T-helper 1 cell treated with Interleukin-12 subunit alpha and Interleukin-12 subunit beta and Interleukin-4 antibody, amounts not matched to agents 30 μg/mL and 1 μg/mL, for 36 hours (primary cell): ENCODE measurements at regions not wholly inside any gene's neighbourhood (a gene's known extent, or its start where the extent isn't known, plus 50 kb on each side); places are given as distances from the start of the nearest gene placed in this dataset.

ENCODE experiments used
- H3K27ac Mint-ChIP-seq: one replicate; pipeline ENCODE4 v1.8.0; 2021; ENCODE audit warnings: mild to moderate bottlenecking, mixed read lengths
- H3K27me3 Mint-ChIP-seq: one replicate; pipeline ENCODE4 v1.8.0; 2021; ENCODE audit warnings: low read depth, mixed read lengths
- H3K36me3 Mint-ChIP-seq: one replicate; pipeline ENCODE4 v1.8.0; 2021; ENCODE audit warnings: low read depth, mixed read lengths
- H3K4me1 Mint-ChIP-seq: one replicate; pipeline ENCODE4 v1.8.0; 2021; ENCODE audit warnings: low read depth, mixed read lengths
- H3K4me3 Mint-ChIP-seq: one replicate; pipeline ENCODE4 v1.8.0; 2021; ENCODE audit warnings: mild to moderate bottlenecking, moderate library complexity, mixed read lengths
- H3K9me3 Mint-ChIP-seq: one replicate; pipeline ENCODE4 v1.8.0; 2021; ENCODE audit warnings: mixed read lengths

- H3K27ac Mint-ChIP-seq: no peak overlapping the region
- H3K4me1 Mint-ChIP-seq: no peaks in the 10 kb centered on the region
- peaks cover 5% of the 10 kb centered on the region for H3K27me3 Mint-ChIP-seq
- no peaks in the 10 kb centered on the region for H3K9me3 Mint-ChIP-seq
- H3K4me3 Mint-ChIP-seq: no peak overlapping the region
- no peaks in the 10 kb centered on the region for H3K36me3 Mint-ChIP-seq
These were observed 73.1 kb upstream of the SLC6A6 start for GRCh38 chr3:14329116-14329830.

DNA sequence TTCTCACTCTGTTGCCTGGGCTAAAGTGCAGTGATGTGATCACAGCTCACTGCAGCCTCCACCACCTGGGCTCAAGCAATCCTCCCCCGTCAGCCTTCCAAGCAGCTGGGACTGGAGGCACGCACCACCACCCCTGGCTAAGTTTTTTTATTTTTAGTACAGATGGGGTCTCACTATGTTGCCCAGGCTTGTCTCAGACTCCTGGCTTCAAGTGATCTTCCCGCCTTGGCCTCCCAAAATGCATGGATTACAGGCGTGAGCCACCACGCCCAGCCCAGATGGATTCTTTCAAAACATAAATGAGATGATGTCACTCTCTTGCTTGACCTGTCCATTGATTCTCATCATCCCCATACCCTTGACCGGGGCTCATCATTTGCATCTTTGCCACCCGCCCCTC, 72.6 kb upstream of the SLC6A6 start:
- no peaks in the 10 kb centered on the region for H3K9me3 Mint-ChIP-seq
- peaks cover 5% of the 10 kb centered on the region for H3K27me3 Mint-ChIP-seq
- H3K4me1 Mint-ChIP-seq: no peaks in the 10 kb centered on the region
- no peak overlapping the region for H3K4me3 Mint-ChIP-seq
- no peak overlapping the region for H3K27ac Mint-ChIP-seq
- no peaks in the 10 kb centered on the region for H3K36me3 Mint-ChIP-seq

- Mint-ChIP-seq H3K27ac (no peak overlapping the region), H3K36me3 (no peaks in the 10 kb centered on the region), H3K9me3 (no peaks in the 10 kb centered on the region), H3K4me3 (no peak overlapping the region), H3K27me3 (peaks cover 5% of the 10 kb centered on the region), H3K4me1 (no peaks in the 10 kb centered on the region)
These were observed 71.9 kb upstream of the SLC6A6 start for GRCh38 chr3:14330508-14330907.

GRCh38 chr3:14331251-14331650, 71.2 kb upstream of the SLC6A6 start:
- no peaks in the 10 kb centered on the region for H3K36me3 Mint-ChIP-seq
- H3K27ac Mint-ChIP-seq: no peak overlapping the region
- H3K27me3 Mint-ChIP-seq: peaks cover 5% of the 10 kb centered on the region

DNA sequence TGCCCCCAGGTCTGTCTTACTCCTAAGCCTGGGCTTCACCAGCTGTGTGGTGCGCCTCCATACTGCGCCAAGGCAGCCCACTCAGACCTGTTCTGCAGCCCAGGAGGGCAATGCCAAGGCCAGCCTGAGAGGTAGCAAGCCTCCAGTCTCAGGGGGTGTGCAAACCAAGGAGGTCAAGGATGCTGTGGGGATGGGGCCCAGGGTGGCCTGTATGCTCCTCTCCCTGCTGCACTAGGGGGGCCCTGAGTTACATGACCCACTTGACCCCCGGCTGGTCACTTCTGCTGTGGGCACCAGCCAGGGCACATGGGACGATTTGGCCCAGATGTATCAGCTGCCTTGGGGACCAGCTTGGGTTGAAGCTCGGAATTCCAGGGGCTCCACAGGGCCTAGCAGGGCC, 70.0 kb upstream of the SLC6A6 start:
- H3K36me3 Mint-ChIP-seq: no peaks in the 10 kb centered on the region

More at GRCh38 chr3:14331251-14331650, 71.2 kb upstream of the SLC6A6 start:
- no peaks in the 10 kb centered on the region for H3K9me3 Mint-ChIP-seq
- H3K4me3 Mint-ChIP-seq: no peak overlapping the region
- H3K4me1 Mint-ChIP-seq: no peaks in the 10 kb centered on the region

DNA sequence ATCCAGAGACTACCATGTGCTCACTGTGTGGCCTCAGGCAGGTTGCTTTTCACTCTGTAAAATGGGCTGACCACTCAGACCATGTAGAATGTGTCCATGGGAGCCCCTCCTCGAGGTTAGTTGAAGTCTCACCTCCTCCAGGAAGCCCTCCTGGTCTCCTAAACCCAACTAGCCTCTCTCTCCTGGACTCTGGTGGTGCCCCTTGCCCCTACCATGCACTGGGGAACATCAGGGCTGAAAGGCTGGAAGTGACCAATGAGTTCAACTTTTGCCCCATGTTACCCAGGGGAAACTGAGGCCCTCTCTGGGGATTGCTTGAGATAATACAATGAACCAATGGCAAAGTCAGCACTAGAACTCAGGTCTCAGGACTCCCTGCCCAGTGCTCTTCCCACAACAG, 69.2 kb upstream of the SLC6A6 start:
- H3K27me3 Mint-ChIP-seq: peaks cover 5% of the 10 kb centered on the region
- H3K4me3 Mint-ChIP-seq: no peak overlapping the region
- H3K9me3 Mint-ChIP-seq: no peaks in the 10 kb centered on the region
- no peaks in the 10 kb centered on the region for H3K36me3 Mint-ChIP-seq
- no peak overlapping the region for H3K27ac Mint-ChIP-seq
- H3K4me1 Mint-ChIP-seq: no peaks in the 10 kb centered on the region

More for the DNA sequence above, 70.0 kb upstream of the SLC6A6 start:
- H3K27ac Mint-ChIP-seq: no peak overlapping the region
- H3K27me3 Mint-ChIP-seq: peaks cover 5% of the 10 kb centered on the region
- H3K9me3 Mint-ChIP-seq: no peaks in the 10 kb centered on the region
- H3K4me3 Mint-ChIP-seq: no peak overlapping the region
- no peaks in the 10 kb centered on the region for H3K4me1 Mint-ChIP-seq

GRCh38 chr3:14333621-14334020, 68.8 kb upstream of the SLC6A6 start:
- no peak overlapping the region for H3K27ac Mint-ChIP-seq
- peaks cover 5% of the 10 kb centered on the region for H3K27me3 Mint-ChIP-seq
- no peaks in the 10 kb centered on the region for H3K9me3 Mint-ChIP-seq
- H3K36me3 Mint-ChIP-seq: no peaks in the 10 kb centered on the region
- H3K4me3 Mint-ChIP-seq: no peak overlapping the region
- H3K4me1 Mint-ChIP-seq: no peaks in the 10 kb centered on the region

GRCh38 chr3:14334136-14334535, 68.3 kb upstream of the SLC6A6 start:
- Mint-ChIP-seq H3K27me3 (peaks cover 5% of the 10 kb centered on the region), H3K4me3 (no peak overlapping the region), H3K36me3 (no peaks in the 10 kb centered on the region), H3K27ac (no peak overlapping the region), H3K4me1 (no peaks in the 10 kb centered on the region), H3K9me3 (no peaks in the 10 kb centered on the region)

DNA sequence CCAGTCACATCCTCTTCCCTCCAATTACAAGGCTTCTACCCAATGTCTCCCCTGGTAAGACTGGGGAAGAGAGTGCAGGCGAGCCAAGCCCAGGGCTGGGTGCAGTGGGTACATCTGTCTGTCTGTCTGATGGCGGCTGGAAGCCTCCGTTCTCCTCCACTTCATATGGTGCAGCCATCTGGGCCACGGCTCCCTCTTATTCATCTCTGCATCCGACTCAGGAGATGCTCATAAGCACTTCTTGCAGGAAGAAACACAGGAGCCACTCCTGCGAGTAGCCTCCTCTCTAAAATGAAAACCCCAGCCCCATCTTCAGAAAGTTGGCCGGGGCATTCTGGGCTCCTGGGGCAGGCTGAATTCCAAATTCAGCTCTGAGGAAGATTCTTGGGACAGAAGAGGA, 67.5 kb upstream of the SLC6A6 start:
- H3K27ac Mint-ChIP-seq: no peak overlapping the region
- H3K27me3 Mint-ChIP-seq: peaks cover 5% of the 10 kb centered on the region
- H3K36me3 Mint-ChIP-seq: no peaks in the 10 kb centered on the region
- H3K4me3 Mint-ChIP-seq: no peak overlapping the region
- no peaks in the 10 kb centered on the region for H3K9me3 Mint-ChIP-seq
- H3K4me1 Mint-ChIP-seq: no peaks in the 10 kb centered on the region

DNA sequence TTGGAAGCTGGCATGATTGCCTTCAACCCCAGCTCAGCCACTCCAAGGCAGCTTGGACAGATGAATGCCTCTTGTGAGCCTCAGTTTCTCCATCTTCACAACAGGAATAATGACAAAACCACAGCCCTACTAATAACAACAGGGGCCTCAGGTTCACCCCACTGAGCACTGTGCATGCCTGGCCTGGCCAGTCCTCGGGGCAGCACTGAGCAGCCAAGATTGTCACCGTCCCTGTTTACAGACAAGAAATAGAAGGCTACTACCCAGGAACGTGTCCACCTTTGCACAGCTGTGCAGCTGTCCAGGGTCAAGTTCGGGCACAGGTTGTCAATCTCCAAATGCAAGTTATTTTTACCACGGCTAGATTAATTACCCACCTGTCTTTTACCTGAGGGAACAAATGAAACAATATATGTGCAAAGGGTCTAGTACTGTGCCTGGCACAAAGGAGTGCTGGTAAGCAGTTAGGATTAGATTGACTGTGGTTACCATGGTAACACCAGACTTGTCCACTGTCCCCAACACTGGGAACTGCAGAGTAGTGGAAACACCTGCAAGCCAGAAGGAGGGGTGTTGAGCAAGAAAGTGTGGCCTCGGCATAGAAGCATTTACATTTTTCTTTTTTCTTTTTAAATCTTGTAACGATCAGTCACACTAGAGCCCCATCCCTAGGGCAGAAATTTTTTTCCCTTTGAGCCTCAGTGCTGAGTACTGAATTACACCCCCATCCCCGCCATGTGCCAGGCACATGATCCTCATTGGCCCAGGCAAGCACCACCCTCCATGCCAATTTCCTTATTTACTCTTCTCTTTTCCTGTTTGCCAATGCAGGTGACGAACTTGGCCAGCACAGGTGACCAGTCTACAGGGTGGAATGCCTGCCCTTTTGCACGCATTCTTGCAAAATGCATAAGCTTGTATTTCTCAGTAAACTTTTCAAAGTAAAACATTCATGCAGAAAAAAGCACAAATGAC, 66.3 kb upstream of the SLC6A6 start:
- Mint-ChIP-seq H3K9me3 (no peaks in the 10 kb centered on the region), H3K4me1 (no peaks in the 10 kb centered on the region), H3K4me3 (no peak overlapping the region), H3K27me3 (no peaks in the 10 kb centered on the region), H3K36me3 (no peaks in the 10 kb centered on the region), H3K27ac (no peak overlapping the region)

DNA sequence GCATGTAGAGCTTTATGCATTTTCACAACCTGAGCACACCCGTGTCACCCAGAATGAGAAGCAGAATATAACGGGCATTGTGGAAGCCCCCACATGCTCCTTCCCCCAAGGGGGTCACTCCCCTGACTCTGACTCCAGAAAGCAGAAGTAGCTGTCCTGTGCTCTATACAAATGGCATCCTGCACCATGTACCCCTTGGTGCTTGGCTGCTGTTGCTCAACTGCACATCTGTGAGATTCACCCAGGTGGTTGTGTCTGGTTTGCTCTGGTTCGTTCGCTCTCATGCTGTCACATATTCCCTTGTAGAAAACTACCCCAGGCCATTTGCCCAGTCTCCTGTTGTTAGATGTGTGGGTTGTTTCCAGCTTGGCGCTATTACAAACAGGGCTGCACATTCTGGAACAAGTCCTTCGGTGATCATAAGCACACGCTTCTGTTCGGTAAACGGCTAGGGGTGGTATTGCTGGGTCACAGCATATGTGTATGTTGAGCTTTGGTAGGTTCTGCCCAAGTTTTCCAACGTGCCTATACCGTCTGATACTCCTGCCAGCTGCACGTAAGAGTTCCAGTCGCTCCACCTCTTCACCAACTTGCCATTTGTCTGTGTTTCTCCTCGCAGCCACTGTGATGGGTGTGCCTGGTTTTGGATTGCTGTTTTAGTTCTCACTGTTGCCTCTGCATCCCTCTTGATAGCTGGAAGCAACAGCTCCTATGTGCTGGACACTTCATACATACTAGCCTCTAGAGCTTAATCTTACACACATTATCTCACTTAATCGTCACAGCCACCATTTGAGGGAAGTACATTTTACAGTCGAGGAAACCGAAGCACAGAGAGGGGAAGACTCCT, 65.4 kb upstream of the SLC6A6 start:
- Mint-ChIP-seq H3K36me3 (no peaks in the 10 kb centered on the region), H3K27ac (no peak overlapping the region), H3K27me3 (no peaks in the 10 kb centered on the region), H3K9me3 (no peaks in the 10 kb centered on the region), H3K4me1 (no peaks in the 10 kb centered on the region), H3K4me3 (no peak overlapping the region)

- Mint-ChIP-seq H3K4me1 (no peaks in the 10 kb centered on the region), H3K27me3 (no peaks in the 10 kb centered on the region), H3K4me3 (no peak overlapping the region), H3K36me3 (no peaks in the 10 kb centered on the region), H3K27ac (no peak overlapping the region), H3K9me3 (no peaks in the 10 kb centered on the region)
These were observed 64.6 kb upstream of the SLC6A6 start for GRCh38 chr3:14337828-14338227.

DNA sequence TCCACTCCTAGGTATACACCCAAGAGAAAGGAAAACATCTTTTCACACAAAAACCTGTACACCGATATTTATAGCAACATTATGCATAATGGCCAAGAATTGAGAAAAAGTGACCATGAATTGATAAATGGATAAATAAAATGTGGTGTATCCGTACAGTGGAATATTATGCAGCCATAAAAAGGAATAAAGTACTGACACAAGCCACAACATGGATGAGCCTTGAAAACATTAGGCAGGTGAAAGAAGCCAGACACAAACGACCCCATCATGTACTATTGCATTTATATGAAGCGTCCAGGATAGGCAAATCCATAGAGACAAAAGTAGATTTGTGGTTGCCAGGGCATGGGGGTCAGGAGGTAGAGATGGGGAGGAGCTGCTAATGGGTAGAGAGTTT, 64.2 kb upstream of the SLC6A6 start:
- H3K4me1 Mint-ChIP-seq: no peaks in the 10 kb centered on the region
- H3K27me3 Mint-ChIP-seq: no peaks in the 10 kb centered on the region
- H3K27ac Mint-ChIP-seq: no peak overlapping the region
- no peak overlapping the region for H3K4me3 Mint-ChIP-seq
- H3K9me3 Mint-ChIP-seq: no peaks in the 10 kb centered on the region
- no peaks in the 10 kb centered on the region for H3K36me3 Mint-ChIP-seq

- Mint-ChIP-seq H3K36me3 (no peaks in the 10 kb centered on the region), H3K27ac (no peak overlapping the region), H3K4me1 (no peaks in the 10 kb centered on the region), H3K27me3 (no peaks in the 10 kb centered on the region), H3K4me3 (no peak overlapping the region), H3K9me3 (no peaks in the 10 kb centered on the region)
These were observed 63.4 kb upstream of the SLC6A6 start for GRCh38 chr3:14338898-14339458.
